Activated CD4-positive, alpha-beta T cell treated with anti-CD3 and anti-CD28 coated beads for 48 hours (primary cell): ENCODE measurements at regions not wholly inside any gene's neighbourhood (a gene's known extent, or its start where the extent isn't known, plus 50 kb on each side); places are given as distances from the start of the nearest gene placed in this dataset.
"Not testable (repeated sequence)": the region's sequence is repeated elsewhere in the genome, so short reads cannot be mapped to it uniquely, and the experiment has no call there.

Experiments
- DNase-seq: peaks from one replicate; pipeline ENCODE4 v3.0.0-alpha.2; 2020

DNA sequence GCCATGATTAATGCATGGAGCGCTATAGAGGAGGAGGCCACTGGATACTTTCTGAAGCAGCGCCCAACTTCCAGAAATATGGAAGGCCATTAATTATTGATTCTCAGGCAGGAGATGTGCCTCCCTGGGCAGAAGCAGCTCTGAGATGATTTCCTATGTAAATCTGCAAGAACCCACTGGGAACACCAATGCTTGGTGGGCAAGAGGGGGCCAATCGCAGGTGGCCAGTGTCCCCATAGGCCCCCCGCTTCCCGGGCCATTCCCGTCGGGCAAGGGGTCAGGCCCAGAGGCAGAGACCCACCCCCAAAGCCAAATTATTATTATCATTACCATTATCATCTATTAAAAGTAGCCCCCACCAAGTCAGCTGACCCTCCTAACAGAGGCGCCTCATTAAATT, 288.0 kb upstream of the TLE3 start:
- DNase-seq, result no peak

DNA sequence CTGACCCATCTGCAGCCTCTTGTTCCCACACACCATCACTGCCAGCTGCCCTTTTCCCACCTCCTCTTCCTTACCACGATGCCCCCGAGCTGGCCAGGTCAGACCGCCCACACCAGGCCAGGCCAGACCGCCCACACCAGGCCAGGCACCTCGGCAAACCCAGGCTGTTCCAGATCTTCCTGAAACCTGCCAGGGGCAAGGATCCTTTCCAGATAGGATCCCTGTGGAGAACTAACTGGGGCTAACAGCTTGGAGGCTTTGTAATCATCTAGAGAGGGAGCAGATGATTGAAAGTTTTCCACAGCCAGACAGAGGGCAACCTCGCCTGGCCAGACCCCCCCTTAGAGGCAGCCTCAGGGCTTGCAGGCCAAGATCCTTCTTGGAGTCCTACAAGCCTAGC, 287.3 kb upstream of the TLE3 start:
- DNase-seq, result no peak

GRCh38 chr15:70383856-70384255, 286.1 kb upstream of the TLE3 start:
- no peak for DNase-seq

- no peak for DNase-seq
Measured at GRCh38 chr15:70382762-70383458, 285.2 kb upstream of the TLE3 start.

GRCh38 chr15:70382009-70382749, 284.5 kb upstream of the TLE3 start:
- no peak for DNase-seq

DNA sequence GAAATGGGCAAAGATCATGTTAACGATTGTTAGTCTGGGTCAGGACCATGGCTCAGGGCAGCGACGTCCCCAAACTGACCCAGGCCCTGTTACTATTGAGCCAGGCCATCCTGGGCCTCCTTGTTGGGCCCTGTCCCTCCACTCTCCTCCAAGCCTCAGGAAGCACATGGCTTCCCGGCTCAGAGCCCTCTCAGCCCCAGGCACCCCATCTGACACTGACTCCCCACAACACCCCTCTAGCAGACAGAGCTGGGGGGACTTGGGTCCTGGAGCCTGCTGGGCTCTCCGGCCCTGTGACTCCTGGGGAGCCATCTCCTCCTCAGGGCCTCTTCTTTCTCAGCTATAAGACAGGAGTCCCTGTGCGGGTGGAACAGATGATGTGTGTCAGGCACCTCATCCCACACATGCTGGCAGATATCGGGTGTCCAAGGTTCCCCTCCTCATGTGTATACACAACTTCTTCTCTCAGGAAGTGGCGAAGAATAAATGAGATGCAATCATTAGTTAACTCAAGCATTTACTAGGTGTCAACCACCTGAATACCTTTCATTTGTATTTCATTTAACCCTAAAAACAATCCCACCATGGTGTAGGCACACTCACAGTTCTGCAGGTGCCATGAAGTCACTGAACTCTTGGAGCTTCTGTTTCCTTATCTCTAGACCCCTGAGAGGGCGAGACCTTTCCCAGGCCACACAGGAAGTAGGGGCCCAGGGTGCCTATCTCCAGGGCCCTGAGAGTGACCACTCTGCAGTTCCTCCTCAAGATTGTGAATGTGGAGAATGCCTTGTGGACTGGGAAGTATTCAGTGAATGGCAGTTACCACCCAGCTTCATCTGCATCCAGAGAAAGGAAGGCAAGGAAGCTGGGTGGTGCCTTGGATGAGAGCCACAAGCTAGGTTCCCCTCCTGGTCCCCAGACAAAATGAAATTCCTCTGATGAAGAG, 282.5 kb upstream of the TLE3 start:
- no peak for DNase-seq

- DNase-seq, result no peak
Measured at GRCh38 chr15:70379134-70379533, 281.4 kb upstream of the TLE3 start.

DNA sequence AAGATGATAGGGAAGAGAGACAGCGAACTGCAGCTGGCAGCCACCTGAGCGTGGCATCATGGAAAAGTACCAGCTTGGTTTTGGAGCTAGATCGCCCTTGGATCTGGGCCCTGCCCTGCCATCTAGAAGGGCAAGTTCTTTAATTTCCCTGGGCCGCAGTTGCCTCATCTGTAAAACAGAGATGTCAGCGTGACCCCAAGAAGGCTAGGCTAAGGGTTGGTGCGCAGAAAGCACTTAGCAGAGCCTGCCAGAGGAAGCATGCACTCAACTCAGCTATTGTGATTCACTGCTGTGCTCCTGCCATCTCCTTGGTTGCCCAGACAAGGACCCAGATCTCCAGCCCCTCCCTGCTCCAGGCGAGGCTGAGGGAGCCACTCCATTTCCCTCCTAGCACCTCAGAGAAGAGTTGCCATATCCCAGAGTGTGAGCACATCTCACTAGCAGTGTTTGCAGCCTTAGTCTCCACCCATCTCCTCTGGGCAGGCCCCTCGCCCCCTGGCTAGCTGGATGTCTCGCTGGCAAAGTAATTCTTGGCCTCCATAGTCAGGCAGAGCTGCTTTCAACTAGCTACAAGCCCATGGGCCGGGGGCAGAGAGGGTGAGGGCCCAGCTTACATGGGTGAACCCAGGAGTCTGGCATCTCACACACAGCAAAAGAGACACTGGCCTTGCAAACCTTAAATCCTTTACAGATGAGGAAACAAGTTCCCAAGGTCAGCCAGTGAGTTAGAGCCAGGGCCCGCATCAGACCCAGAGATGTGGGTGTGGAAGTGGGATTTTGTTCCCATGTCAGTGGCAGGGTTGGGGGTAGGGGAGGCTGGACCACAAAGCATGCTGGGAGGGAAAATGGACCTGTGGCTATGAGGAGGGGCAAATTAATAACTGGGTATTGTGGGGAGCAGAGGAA, 280.7 kb upstream of the TLE3 start:
- DNase-seq, result no peak

GRCh38 chr15:70376929-70377691, 279.4 kb upstream of the TLE3 start:
- DNase-seq, result no peak

- no peak for DNase-seq
Measured at GRCh38 chr15:70376031-70376928, 278.6 kb upstream of the TLE3 start.

- DNase-seq, result no peak
Measured at GRCh38 chr15:70375586-70375985, 277.9 kb upstream of the TLE3 start.

- no peak for DNase-seq
Measured at GRCh38 chr15:70375006-70375431, 277.3 kb upstream of the TLE3 start.

DNA sequence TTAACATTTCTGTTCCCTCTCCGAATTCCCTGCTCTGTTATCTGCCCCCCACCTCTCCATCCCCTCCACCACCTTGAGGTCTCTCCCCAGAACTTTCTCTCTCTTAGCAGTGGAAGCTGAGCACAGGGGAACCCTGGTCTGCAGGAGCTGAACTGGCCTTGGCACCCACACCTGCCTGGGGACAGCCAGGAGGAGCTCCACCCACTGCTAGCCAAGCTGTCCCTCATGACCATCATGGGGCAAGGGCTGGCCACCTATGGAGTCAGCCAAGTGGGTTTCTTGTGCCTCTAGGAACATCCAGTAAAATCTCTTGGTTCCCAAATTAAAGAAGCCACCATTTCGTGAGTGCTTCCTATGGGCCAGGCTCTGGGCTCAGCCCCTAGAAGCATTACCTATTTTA, 276.4 kb upstream of the TLE3 start:
- no peak for DNase-seq

GRCh38 chr15:70373439-70373838, 275.7 kb upstream of the TLE3 start:
- DNase-seq, result not testable (repeated sequence)

- DNase-seq, result not testable (repeated sequence)
Measured at GRCh38 chr15:70367913-70368705, 270.4 kb upstream of the TLE3 start.

DNA sequence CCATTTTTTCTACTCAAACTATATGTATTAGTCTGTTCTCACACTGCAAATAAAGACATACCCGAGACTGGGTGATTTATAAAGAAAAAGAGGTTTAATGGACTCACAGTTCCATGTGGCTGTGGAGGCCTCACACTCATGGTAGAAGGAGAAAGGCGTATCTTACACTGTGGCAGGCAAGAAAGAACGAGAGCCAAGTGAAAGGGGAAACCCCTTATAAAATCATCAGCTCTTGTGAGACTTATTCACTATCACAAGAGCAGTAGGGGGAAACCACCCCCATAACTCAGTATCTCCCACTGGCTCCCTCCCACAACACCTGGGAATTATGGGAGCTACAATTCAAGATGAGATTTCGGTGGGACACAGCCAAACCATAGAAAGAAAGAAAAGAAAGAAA, 266.3 kb upstream of the TLE3 start:
- DNase-seq, result not testable (repeated sequence)

GRCh38 chr15:70362886-70363285, 265.2 kb upstream of the TLE3 start:
- no peak for DNase-seq

DNA sequence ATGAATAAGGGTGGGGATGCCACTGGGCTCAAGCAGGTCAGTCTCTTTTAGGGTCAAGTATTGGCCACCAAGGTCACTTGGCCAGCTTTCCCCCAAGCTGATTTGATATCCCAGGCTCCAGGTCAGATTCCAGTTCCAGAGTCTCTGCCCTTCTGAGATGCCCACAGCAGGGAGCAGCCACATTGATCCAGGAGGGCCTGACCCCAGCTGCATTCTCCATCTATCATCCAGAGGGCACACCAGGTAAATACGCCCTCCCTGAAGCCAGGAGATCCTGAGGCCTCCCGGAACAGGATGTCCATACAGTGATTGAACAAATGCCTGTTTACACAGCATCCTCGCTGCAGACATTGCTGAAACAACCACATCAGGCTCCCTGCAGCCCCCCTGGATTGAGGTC, 264.6 kb upstream of the TLE3 start:
- no peak for DNase-seq

DNA sequence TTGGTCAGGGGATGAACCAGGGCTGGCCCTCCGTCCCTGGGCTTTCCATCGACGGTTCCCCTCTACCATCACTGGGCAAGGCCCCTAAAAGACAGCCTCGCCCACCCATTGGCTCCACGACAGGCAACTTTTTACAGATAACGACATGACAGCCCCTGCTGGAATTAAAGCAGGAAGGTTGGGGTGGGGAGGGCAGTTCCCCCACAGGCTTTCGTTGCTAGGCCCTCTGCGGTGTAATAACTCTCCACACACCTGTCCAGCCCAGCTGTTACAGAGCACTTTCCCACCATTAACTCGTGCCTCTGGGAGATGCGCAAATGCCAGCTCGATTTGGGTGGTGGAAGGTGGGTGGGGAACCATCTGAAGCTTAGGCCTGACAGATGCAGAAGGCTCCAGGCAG, 264.2 kb upstream of the TLE3 start:
- DNase-seq, result no peak

- no peak for DNase-seq
Measured at GRCh38 chr15:70361106-70361505, 263.4 kb upstream of the TLE3 start.
